Stomach (tissue), 8 donors: ENCODE measurements at regions not wholly inside any gene's neighbourhood (a gene's known extent, or its start where the extent isn't known, plus 50 kb on each side); places are given as distances from the start of the nearest gene placed in this dataset.
A peak's percentile ranks its signal among the peaks of the same experiment; 100 is the strongest.
"Not testable (repeated sequence)": the region's sequence is repeated elsewhere in the genome, so short reads cannot be mapped to it uniquely, and the experiment has no call there.

ENCODE experiments used
- DNase-seq, 2 donors: peaks; one replicate each; pipeline versions ENCODE4 v3.0.0 to v3.0.0-alpha.2; 2013 to 2019
- H3K27ac ChIP-seq, 5 donors: fragments of 200-600 bp in 4 of 5; sonication (generic) in 4 of 5; one replicate each; pipeline ENCODE4 v1.5.1; 2013 to 2019; ENCODE audit warnings: mild to moderate bottlenecking in 1 of 5, moderate library complexity in 1 of 5
- H3K27me3 ChIP-seq, 3 donors: fragments of 200-600 bp; sonication (generic); one replicate each; pipeline ENCODE4 v1.5.1; 2017 to 2019; ENCODE audit warnings: mixed run types in 1 of 3
- H3K36me3 ChIP-seq, 4 donors: fragments of 200-600 bp; sonication (generic); 1 replicate in 3 of 4; 2 replicates in 1 of 4; pipeline ENCODE4 v1.5.1; 2016 to 2019
- H3K4me1 ChIP-seq, 4 donors: fragments of 200-600 bp; sonication (generic); one replicate each; pipeline ENCODE4 v1.5.1; 2016 to 2019
- H3K4me3 ChIP-seq, 4 donors: fragments of 200-600 bp; sonication (generic) in 3 of 4; one replicate each; pipeline ENCODE4 v1.5.1; 2016 to 2019; ENCODE audit warnings: mild to moderate bottlenecking in 1 of 4
- H3K9me3 ChIP-seq, 4 donors: fragments of 200-600 bp; sonication (generic); one replicate each; pipeline ENCODE4 v1.5.1; 2016 to 2019
- CTCF ChIP-seq, 7 experiments: fragments of 450-650 bp in 4 of 7; fragments of 200-600 bp in 3 of 7; sonication (generic) in 3 of 7; IDR thresholded peaks; one replicate each; pipeline ENCODE4 v1.5.1; 2016 to 2019; ENCODE audit warnings: antibody characterized with exemption in 7 of 7, control low read depth in 2 of 7, mild to moderate bottlenecking in 1 of 7
- EP300 ChIP-seq: sonication (generic); formaldehyde crosslinking; IDR thresholded peaks from one replicate; pipeline ENCODE4 v1.6.1; 2017; ENCODE audit warnings: antibody characterized with exemption
- POLR2A ChIP-seq, 4 donors: fragments of 450-650 bp; IDR thresholded peaks; one replicate each; pipeline ENCODE4 v1.6.1; 2016; ENCODE audit warnings: antibody characterized with exemption in 4 of 4, control low read depth in 2 of 4, mild to moderate bottlenecking in 1 of 4, moderate library complexity in 1 of 4
- POLR2AphosphoS5 ChIP-seq, 3 donors: sonication (generic); formaldehyde crosslinking; IDR thresholded peaks; one replicate each; pipeline ENCODE4 v1.6.1; 2016; ENCODE audit warnings: antibody characterized with exemption in 3 of 3
- WGBS, 5 donors: extraction: QIAGEN DNeasy Blood & Tissue Kit in 3 of 5; methylation state at CpG; one replicate each; pipeline versions ENCODE4 v1.1.5 to v1.1.7; 2013 to 2018; 5-methylcytosine and 5-hydroxymethylcytosine counted together
- intact Hi-C: fragments of 100-400 bp; cut with DNase I; formaldehyde crosslinking; loops from one replicate; pipeline ENCODE4 v1.15.1; 2023; ENCODE audit warnings: low total_unique reads
- donor health status: healthy with polysubstance abuse.
- donor health status: Bipolar disorder and iron deficiency.
- donor health status: healthy.

- Histone ChIP-seq H3K9me3 (no peaks in the 10 kb centered on the region), H3K27ac (no peak overlapping the region), H3K36me3 (no peaks in the 10 kb centered on the region), H3K4me3 (no peak overlapping the region), H3K27me3 (no peaks in the 10 kb centered on the region), H3K4me1 (peaks cover 0 to 2% (median 0%) of the 10 kb centered on the region in 4 donors)
- 77 to 87% (median 83%) methylated on average over 2 of the region's 2 CpGs for WGBS, 5 donors
- TF ChIP-seq EP300: no peak
- TF ChIP-seq POLR2A (IDR thresholded peaks at IDR 0.05): no peak
- TF ChIP-seq POLR2AphosphoS5 (IDR thresholded peaks at IDR 0.05): no peak
- no peak for TF ChIP-seq CTCF (IDR thresholded peaks at IDR 0.05)
- DNase-seq: no peak
- intact Hi-C loops: no loop called here
Measured at GRCh38 chr12:47366579-47366978, 286.8 kb upstream of the AMIGO2 start.

GRCh38 chr12:47366157-47366556, 286.4 kb upstream of the AMIGO2 start:
- H3K4me3 ChIP-seq: no peak overlapping the region
- no peaks in the 10 kb centered on the region for H3K36me3 ChIP-seq
- TF ChIP-seq POLR2A (IDR thresholded peaks at IDR 0.05) (no peak), POLR2AphosphoS5 (IDR thresholded peaks at IDR 0.05) (no peak), CTCF (IDR thresholded peaks at IDR 0.05) (no peak), EP300 (no peak)
- 74 to 86% (median 80%) methylated on average over 2 of the region's 2 CpGs for WGBS, 5 donors
- H3K27me3 ChIP-seq: no peaks in the 10 kb centered on the region
- no peaks in the 10 kb centered on the region for H3K9me3 ChIP-seq
- H3K4me1 ChIP-seq: peaks cover 0 to 4% (median 0%) of the 10 kb centered on the region in 4 donors
- intact Hi-C loops: no loop called here
- no peak overlapping the region for H3K27ac ChIP-seq
- no peak for DNase-seq

- H3K27me3 ChIP-seq, DNase-seq, H3K36me3 ChIP-seq, H3K9me3 ChIP-seq, intact Hi-C loops, H3K4me3 ChIP-seq, H3K4me1 ChIP-seq, H3K27ac ChIP-seq: not testable (repeated sequence)
- WGBS, 5 donors: 73 to 89% (median 75%) methylated on average over 7 of the region's 7 CpGs
Measured at GRCh38 chr12:47365443-47366076, 285.8 kb upstream of the AMIGO2 start.

- TF ChIP-seq EP300 (no peak), CTCF (IDR thresholded peaks at IDR 0.05) (no peak), POLR2AphosphoS5 (IDR thresholded peaks at IDR 0.05) (no peak), POLR2A (IDR thresholded peaks at IDR 0.05) (no peak)
- WGBS, 5 donors: 91 to 99% (median 96%) methylated on average over 2 of the region's 2 CpGs
- intact Hi-C loops: no loop called here
Measured at GRCh38 chr12:47364261-47364660, 284.5 kb upstream of the AMIGO2 start.

GRCh38 chr12:47362126-47362705, 282.5 kb upstream of the AMIGO2 start:
- intact Hi-C loops: no loop called here
- no peak for DNase-seq
- Histone ChIP-seq H3K9me3 (no peaks in the 10 kb centered on the region), H3K27me3 (no peaks in the 10 kb centered on the region), H3K4me1 (peaks cover 0 to 12% (median 0%) of the 10 kb centered on the region in 4 donors), H3K4me3 (no peak overlapping the region), H3K36me3 (no peaks in the 10 kb centered on the region), H3K27ac (peak overlapping the region in 1 of 5 donors; percentile 79)
- 62 to 89% (median 75%) methylated on average over 3 of the region's 3 CpGs for WGBS, 5 donors
- no peak for TF ChIP-seq CTCF (IDR thresholded peaks at IDR 0.05)
- no peak for TF ChIP-seq POLR2AphosphoS5 (IDR thresholded peaks at IDR 0.05)
- TF ChIP-seq POLR2A (IDR thresholded peaks at IDR 0.05): no peak
- TF ChIP-seq EP300: no peak

More at GRCh38 chr12:47364261-47364660, 284.5 kb upstream of the AMIGO2 start:
- Histone ChIP-seq H3K4me3 (no peak overlapping the region), H3K9me3 (no peaks in the 10 kb centered on the region), H3K4me1 (peaks cover 0 to 12% (median 0%) of the 10 kb centered on the region in 4 donors), H3K36me3 (no peaks in the 10 kb centered on the region), H3K27me3 (no peaks in the 10 kb centered on the region), H3K27ac (no peak overlapping the region)
- DNase-seq: no peak
